ENCODE measurements at regions not wholly inside any gene's neighbourhood (a gene's known extent, or its start where the extent isn't known, plus 50 kb on each side); places are given as distances from the start of the nearest gene placed in this dataset.

- no peak for TF ChIP-seq POLR2A (IDR thresholded peaks at IDR 0.05; ENCODE audit: low read depth, low read length)
- TF ChIP-seq POLR2AphosphoS5 (IDR thresholded peaks at IDR 0.05; ENCODE audit: low read depth, low read length), result no peak
- no peak for TF ChIP-seq TAF1 (IDR thresholded peaks at IDR 0.05; ENCODE audit: borderline replicate concordance, low read depth, low read length)
Measured at GRCh38 chr4:123469245-123469644, 72.7 kb downstream of the SPRY1 start.

Measured in GM12892 (cell line).